ENCODE measurements at regions not wholly inside any gene's neighbourhood (a gene's known extent, or its start where the extent isn't known, plus 50 kb on each side); places are given as distances from the start of the nearest gene placed in this dataset.

- no peak for TF ChIP-seq CTCF (conservative IDR thresholded peaks at IDR 0.05; ENCODE audit: low read depth in 2 of 2)
- TF ChIP-seq NANOG (IDR thresholded peaks at IDR 0.05; ENCODE audit: borderline replicate concordance), result no peak
- TF ChIP-seq STAT1 (IDR thresholded peaks at IDR 0.05; ENCODE audit: unreplicated experiment), result no peak
- TF ChIP-seq JUNB (IDR thresholded peaks at IDR 0.05; ENCODE audit: unreplicated experiment), result no peak
- no peak for TF ChIP-seq ZNF331 (CRISPR knock-in tag; IDR thresholded peaks at IDR 0.05; ENCODE audit: low read depth)
- no peak for TF ChIP-seq EZH2 (IDR thresholded peaks at IDR 0.05; ENCODE audit: low read depth, unreplicated experiment)
- TF ChIP-seq EZH2phosphoT487 (IDR thresholded peaks at IDR 0.05; ENCODE audit: unreplicated experiment), result no peak
- TF ChIP-seq ZNF114 (CRISPR knock-in tag; IDR thresholded peaks at IDR 0.05), result no peak
- no peak for TF ChIP-seq POLR2AphosphoS5 (IDR thresholded peaks at IDR 0.05; ENCODE audit: low read depth)
- TF ChIP-seq ETS1 (IDR thresholded peaks at IDR 0.05), result no peak
- TF ChIP-seq CREB1 (CRISPR knock-in tag; IDR thresholded peaks at IDR 0.05; ENCODE audit: low read depth), result no peak
Measured at GRCh38 chr18:47686806-47687205, 243.7 kb downstream of the SMAD2 start (continued).

GRCh38 chr18:47683774-47684173, 246.7 kb downstream of the SMAD2 start:
- Mint-ChIP-seq H3K27ac (no peak overlapping the region), H3K27me3 (ENCODE audit: insufficient read depth, low read depth, poor library complexity) (peaks cover 3% of the 10 kb centered on the region), H3K9me3 (no peaks in the 10 kb centered on the region), H3K36me3 (ENCODE audit: low read depth) (no peaks in the 10 kb centered on the region), H3K4me1 (no peaks in the 10 kb centered on the region), H3K4me3 (no peak overlapping the region)
- no peaks in the 10 kb centered on the region for H3K4me1 ChIP-seq (ENCODE audit: insufficient read depth)
- H3K27me3 ChIP-seq (ENCODE audit: insufficient read depth), result no peaks in the 10 kb centered on the region
- H3K27ac ChIP-seq (ENCODE audit: low read depth), result no peak overlapping the region
- H3K4me2 ChIP-seq, result no peak overlapping the region
- DNase-seq (ENCODE audit: low spot score) (no peak), ATAC-seq (no peak)
- H3K4me3 ChIP-seq, result no peak overlapping the region
- no peaks in the 10 kb centered on the region; the same call in 1 of the 2 replicates for H3K9me2 ChIP-seq (ENCODE audit: insufficient read depth)
- H3K79me2 ChIP-seq (replicated peaks; ENCODE audit: insufficient read depth), result no peaks in the 10 kb centered on the region
- no peaks in the 10 kb centered on the region for H4K20me1 ChIP-seq (replicated peaks; ENCODE audit: insufficient read depth)
- no peak overlapping the region for H2AFZ ChIP-seq
- no peaks in the 10 kb centered on the region for H3F3A ChIP-seq (replicated peaks; ENCODE audit: low read depth)
- TF ChIP-seq ZNF331 (CRISPR knock-in tag; IDR thresholded peaks at IDR 0.05; ENCODE audit: low read depth) (no peak), ZNF462 (CRISPR knock-in tag; IDR thresholded peaks at IDR 0.05) (no peak)
- H3K36me3 ChIP-seq (ENCODE audit: insufficient read depth), result no peaks in the 10 kb centered on the region
